HG02798 (cell line): ENCODE measurements at regions not wholly inside any gene's neighbourhood (a gene's known extent, or its start where the extent isn't known, plus 50 kb on each side); places are given as distances from the start of the nearest gene placed in this dataset.
"Not testable (repeated sequence)": the region's sequence is repeated elsewhere in the genome, so short reads cannot be mapped to it uniquely, and the experiment has no call there.

Source experiments
- ATAC-seq: cut with Tn5 transposase; IDR thresholded peaks from one replicate; pipeline ENCODE4 v1.9.1; 2021; ENCODE audit warnings: mild to moderate bottlenecking; ENCODE audit not compliant: unreplicated experiment, poor library complexity

DNA sequence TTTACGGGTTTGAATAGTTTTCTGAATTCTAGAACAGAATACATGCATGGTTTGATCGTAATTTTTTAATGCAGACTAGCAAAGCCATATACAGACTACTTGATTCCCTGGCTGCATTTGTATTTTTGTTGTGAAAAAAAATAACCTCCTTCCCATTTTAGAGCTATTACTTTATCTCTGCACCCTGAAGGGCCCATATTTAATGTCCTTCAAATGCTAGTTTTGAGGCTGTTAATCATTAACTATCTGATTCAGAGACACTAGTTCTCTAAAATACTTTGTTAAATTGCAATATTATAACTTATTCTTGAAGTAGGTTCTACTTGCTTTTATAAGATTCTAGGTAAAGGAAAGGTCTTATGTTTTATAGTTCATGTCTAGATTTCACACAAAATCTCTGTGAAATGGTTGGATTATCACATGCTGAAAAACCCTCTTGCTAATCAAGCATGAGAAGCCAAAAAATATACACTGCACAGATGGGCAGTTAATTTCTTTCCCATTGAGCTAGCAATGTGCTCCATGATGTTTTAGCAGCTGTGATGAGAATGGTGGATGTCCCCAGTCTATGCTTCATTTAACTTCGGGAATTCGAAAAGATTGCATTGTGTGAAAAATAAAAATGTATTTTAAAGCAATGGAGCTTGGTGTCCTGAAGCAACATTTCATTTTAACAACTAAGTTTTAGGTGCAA is 634.0 kb upstream of the BCHE start:
- ATAC-seq, result no peak

DNA sequence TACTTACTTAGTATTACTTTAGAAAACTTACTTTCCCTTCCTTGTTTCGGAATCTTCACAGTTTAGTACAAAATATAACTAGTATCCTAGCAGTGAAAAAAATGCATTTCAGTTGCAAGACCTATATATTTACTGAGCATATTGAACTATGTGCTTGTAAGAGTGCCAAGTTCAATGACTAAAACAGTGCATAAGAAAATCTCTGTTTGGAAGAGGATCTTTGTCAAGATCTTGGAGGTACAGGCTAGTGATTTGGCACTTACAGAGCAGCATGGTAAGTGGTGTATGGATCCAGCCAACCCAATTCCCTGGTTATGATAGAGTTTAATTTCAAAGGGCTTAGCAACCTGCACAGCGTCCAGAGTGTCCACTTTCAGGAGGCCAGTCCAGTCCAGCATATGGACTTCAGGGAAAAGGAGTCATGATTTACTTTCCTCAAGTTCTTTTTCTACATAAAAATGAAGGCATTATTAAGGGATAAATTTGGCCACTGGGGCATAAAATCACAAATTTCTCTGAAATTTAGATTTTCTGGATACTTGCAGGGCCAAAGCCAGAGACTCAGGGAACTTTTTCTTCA is 625.8 kb upstream of the BCHE start:
- no peak for ATAC-seq

DNA sequence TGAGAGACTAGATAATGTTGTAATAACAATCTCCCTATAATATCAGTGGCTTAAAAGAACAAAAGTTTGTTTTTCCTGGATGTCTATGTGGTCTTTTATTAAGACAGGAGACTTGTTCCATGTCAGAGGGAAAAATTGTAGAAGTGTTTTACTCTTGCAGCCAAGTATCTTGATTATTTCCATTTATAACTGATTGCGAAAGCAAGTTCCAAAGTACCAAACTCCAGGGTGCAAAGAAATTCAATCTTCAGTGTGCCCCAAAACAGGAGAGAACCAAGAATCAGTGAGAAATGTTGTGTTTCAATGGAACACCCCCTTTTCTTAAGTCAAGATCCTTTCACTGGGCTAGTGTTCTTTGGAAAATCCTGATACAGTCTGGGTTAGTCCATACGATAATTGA is 624.4 kb upstream of the BCHE start:
- ATAC-seq, result no peak

- no peak for ATAC-seq
Observed at GRCh38 chr3:166457382-166457781, 620.2 kb upstream of the BCHE start.

DNA sequence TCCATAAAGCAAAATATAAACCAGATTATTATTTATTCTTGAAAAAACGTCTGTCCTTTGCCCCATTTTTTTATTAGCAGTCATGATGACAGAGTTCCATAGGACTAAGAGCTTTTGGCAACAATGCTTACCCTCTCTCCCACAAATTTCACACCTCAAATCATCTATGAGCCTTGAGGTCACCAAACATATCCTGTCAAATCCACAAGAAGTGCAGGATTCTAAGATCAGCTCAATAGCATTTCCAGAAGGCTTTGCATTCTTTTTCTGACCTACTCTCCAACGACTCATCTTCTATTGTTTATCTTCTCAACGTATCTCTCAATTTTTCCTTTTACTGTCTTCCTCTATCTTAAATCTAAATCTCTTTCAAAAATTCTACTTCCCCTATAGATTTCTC is 619.1 kb upstream of the BCHE start:
- no peak for ATAC-seq

DNA sequence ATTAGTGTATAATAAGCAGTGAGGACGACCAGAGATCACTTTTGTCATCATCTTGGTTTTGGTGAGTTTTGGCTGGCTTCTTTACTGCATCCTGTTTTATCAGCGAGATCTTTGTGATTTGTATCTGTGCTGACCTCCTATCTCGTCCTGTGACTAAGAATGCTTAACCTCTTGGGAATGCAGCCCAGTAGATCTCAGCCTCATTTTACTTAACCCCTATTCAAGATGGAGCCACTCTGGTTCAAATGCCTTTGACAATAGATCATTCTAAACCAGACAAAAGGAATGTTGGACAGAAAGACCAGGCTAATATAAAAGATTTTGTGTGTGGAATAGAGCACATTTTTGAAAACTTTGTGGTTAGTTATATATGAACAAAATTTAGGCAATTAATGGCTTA is 618.5 kb upstream of the BCHE start:
- ATAC-seq, result no peak

DNA sequence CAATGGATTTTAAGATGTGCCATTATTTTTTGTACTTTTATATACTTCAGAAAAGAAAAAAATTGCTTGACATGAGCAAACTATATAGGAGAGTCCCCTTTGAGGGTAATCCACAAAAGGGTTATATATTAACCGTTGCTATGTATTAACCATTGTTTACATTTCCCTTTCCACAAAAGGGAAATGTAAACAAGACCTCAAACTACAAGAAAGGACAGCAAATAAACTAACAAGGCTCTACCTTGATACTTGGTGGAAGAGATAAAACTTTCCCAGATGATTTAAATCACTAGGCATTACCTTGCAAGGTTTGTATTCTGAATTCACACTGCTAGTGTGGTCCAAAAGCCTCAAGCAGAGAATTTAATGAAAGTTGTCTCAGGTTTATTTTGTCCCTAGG is 616.3 kb upstream of the BCHE start:
- no peak for ATAC-seq

DNA sequence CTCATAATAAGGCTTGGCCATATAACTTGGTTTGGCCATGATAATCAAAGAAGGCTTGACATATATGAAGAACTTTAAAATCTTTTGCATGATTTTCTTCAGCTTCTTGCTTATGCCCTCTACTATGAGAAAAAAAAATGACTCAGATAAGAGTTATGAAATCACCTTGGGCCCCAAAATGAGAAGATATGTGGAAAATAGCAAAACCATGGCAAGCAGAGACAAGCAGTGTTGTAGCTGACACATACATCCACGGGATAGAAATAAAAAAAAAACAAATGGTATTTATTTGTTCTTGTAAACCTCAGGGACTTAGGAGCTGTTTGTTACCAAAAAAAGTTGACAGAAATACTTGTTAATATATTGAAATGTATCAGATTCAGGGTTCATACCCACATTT is 614.8 kb upstream of the BCHE start:
- ATAC-seq, result no peak

- ATAC-seq, result no peak
Observed at GRCh38 chr3:166447513-166447912, 610.3 kb upstream of the BCHE start.

DNA sequence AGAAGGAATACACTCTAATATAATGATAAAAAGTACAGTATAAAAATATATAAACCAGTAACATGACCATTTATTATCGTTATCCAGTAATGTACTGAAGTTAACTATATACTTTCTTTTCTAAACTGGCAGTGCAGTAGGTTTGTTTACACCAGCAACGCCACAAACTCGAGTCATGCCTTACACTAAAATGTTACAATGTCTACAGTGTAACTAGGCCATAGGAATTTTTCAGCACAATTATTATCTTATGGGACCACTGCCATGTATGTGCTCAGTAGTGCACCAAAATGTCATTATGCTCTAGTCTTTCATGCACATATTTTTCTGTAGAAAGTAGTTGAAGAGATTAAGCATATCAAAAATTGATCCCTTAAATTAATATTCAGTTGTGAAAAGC is 609.8 kb upstream of the BCHE start:
- ATAC-seq, result no peak

DNA sequence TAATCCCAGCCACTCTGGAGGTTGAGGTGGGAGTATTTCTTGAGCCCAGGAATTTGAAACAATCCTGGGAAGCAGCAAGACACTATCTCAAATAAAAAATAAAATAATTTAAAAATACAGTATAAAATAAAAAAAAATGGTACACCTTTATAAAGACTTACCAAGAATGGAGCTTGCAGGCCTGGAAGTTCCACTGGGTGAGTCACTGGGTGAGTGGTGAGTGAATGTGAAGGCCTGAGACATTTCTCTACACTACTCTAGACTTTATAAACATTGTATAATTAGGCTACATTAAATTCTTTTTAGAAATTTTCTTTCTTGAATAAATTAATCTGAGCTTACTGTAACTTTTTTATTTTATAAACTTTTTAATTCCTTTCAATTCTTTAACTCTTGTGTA is 609.1 kb upstream of the BCHE start:
- ATAC-seq, result no peak

- ATAC-seq, result no peak
Observed at GRCh38 chr3:166445865-166446264, 608.6 kb upstream of the BCHE start.

DNA sequence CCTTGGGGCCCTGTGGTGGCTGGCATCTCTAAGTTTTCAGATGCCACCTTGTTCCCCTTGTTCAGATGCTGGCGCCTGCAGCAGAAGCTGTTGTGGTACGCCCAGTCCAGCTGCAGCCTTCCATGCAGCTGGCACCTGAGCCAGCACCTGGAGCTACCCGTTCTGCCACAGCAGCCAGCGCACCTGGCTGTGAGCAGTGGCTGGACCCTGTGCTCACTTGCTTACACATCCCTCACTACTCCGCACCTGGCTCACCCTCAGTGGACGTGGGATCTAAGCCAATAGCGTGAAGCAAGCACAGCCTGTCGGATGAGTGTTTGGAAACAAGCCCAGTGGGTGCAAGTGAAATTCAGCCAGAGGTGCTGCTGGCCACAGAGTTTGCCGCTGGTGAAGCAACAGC is 607.5 kb upstream of the BCHE start:
- no peak for ATAC-seq

GRCh38 chr3:166444336-166444735 is 607.1 kb upstream of the BCHE start:
- no peak for ATAC-seq

DNA sequence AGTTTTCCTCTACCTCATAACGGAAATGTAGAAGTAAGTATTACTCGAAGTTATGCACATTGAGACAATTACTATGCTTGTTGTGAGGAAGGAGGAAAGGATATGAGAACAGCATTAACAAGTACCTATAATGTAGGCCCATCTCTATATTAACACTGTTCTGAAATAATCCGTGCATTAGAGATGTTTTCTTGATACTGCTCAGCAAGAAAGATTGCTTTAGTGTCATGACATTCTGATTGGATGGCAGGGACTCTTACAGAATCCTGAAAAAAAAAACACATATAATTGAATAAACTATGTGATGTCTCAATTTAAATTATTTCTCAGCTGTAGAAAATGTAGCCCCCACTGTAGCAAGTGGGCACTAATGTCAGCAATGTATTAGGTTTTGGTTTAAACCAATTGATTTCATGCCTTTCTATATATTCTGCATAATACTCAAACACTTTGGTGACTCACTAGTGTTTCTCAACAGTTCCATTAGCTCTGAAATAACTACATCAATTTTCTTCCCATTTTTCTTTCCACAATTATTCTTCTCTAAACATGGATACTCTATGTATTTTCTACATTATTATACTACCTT is 598.3 kb upstream of the BCHE start:
- ATAC-seq, result no peak

DNA sequence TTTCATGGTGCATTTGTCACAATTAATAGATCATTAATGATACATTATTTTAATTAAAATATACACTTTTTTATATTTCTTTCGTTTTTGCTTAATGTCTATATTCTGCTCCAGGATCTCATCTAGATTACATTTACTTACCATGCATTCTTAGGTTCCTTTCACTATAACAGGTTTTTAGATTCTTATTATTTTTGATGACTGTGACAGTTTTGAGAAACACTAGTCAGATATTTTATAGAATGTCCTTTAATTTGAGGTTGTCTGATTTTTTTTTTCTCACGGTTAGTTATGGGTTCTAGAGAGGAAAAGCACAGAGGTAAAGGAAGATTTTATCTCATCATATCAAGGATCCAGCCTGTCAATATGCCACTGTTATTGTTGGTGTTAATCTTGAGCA is 595.8 kb upstream of the BCHE start:
- no peak for ATAC-seq

DNA sequence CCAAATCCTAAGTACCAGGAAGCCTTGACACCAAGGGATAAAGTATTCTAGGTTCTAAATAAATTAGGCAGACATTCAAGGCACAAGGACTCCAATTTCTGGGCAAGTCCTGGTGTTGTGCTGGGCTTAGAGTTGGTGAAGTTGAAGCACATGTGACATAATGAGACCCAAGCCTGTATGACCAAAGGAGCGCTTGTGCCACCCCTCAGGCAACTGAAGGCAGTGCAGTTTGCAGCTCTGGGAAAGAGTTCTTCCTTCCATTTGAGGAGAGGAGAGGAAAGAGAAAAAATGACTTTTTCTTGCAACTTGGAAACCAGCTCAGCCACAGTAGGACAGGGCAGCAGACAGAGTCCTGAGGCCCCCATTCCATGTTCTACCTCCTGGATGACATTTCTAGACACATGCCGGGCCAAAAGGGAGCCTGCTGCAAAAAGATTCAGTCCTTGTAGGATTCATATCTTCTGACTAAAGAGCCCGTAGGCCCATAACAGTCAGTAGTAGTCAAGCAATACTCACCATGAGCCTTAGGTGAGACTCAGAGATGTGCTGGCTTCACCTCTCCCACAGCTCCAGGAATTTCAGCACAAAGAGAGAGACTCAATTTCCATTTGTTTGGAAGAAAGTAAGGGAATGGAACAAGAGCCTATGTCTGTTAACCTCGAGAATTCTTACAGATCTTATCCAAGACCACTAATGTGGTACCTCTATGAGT is 588.8 kb upstream of the BCHE start:
- ATAC-seq, result no peak

- ATAC-seq, result no peak
Observed at GRCh38 chr3:166425021-166425420, 587.8 kb upstream of the BCHE start.

DNA sequence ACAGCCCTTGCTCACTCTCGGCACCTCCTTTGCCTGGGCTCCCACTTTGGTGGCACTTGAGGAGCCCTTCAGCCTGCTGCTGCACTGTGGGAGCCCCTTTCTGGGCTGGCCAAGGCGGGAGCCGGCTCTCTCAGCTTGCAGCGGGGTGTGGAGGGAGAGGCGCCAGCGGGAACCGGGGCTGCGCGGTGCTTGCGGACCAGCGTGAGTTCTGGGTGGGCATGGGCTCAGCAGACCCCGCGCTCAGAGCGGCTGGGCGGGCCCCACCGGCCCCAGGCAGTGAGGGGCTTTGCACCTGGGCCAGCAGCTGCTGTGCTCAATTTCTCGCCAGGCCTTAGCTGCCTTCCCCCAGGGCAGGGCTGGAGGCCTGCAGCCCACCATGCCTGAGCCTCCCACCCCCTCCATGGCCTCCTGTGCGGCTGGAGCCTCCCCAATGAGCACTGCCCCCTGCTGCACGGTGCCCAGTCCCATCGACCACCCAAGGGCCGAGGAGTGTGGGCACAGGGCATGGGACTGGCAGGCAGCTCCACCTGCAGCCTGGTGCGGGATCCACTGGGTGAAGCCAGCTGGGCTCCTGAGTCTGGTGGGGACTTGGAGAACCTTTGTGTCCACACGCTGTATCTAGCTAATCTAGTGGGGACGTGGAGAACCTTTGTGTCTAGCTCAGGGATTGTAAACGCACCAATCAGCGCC is 586.7 kb upstream of the BCHE start:
- ATAC-seq, result not testable (repeated sequence)

- ATAC-seq, result no peak
Observed at GRCh38 chr3:166422556-166422955, 585.3 kb upstream of the BCHE start.

DNA sequence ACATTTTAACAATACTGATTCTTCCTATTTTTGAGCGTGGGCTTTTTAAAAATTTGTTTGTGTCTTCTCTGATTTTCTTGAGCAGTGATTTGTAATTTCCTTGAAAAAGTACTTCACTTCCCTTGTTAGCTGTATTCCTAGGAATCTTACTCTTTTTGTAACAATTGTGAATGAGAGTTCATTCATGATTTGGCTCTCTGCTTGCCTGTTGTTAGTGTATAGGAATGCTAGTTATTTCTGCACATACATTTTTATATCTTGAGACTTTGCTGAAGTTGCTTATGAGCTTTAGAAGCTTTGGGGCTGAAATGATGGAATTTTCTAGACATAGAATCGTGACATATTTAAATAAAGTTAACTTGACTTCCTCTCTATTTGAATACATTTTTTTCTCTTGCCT is 582.8 kb upstream of the BCHE start:
- no peak for ATAC-seq
